Fibroblast of skin of right biceps (primary cell): ENCODE measurements at regions not wholly inside any gene's neighbourhood (a gene's known extent, or its start where the extent isn't known, plus 50 kb on each side); places are given as distances from the start of the nearest gene placed in this dataset.
A peak's percentile ranks its signal among the peaks of the same experiment; 100 is the strongest.

Source experiments
- DNase-seq: peaks from one replicate; pipeline ENCODE4 v3.0.0-alpha.2; 2013

DNA sequence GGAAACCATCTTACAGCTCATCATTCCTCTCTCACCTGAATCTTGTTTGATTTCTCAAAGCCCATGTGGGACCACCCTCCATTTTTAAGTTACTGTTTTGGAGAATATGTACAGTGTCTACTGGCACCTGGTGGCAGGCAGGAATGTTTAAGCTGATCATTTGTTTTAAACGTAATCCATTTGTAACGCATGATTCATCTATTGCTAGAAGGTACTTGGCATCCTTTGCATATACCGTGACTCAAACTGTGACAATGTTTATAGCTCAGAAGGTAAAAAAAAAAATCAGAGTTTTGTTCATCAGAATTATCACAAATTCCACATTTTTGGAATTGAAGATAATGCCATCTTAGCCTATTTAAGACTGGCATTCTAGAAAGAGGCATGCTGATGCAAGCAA, 1007.5 kb upstream of the EEF2KMT start:
- peak; percentile 18 for DNase-seq

DNA sequence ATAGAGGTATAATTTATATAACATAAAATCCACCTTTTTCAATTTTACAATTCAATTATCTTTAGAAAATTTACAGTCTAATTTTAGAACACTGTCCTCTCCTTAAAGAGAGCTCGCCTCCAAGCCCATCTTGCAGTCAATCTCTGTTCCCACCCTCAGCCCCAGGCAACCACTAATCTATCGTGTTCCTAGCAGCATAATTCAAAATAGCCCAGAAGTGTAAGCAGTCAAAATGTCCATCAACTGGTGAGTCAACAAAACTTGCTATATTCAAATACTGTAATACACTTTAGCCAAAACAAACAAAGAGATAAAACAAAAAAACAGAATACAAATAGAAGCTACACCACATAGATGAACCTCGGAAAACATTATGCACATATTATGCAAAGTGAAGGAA, 1006.8 kb upstream of the EEF2KMT start:
- no peak for DNase-seq

DNA sequence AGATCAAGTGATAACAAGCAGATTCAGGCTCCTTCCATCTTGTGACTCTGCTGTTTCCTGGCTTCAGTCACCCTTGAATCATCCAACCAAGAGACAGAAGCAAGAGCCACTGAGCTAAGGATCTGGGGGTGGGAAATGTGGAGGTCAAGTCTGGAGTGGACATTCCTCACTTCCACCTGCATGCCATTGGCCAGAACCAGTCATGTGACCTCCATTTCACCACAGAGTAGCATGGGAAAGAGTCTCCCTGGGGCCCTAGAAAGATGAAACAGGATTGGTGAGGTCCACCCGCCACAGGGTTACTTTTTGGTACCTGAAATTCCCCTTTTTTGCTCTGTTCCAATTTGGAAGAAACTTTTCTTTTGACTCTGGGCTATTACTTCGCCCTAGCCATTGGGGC, 1006.0 kb upstream of the EEF2KMT start:
- no peak for DNase-seq

DNA sequence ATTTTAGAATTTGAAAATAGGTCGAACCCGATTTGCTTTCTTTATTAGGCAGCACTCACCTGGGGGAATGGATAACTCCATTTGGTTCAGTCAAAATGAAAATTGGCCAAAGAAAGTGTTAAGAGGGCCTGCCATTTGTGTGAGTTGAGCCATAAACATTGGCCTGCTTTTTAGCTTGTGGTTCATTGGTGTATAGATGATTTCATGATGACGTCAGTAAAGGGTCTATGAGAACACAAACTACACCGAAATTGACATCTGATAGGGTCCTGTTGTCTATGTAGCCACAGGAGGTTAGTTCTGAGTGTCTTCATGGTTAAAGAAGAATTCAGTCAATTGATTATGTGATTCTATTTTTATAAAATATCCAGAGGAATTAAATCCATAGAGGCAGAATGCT, 1001.5 kb upstream of the EEF2KMT start:
- no peak for DNase-seq

DNA sequence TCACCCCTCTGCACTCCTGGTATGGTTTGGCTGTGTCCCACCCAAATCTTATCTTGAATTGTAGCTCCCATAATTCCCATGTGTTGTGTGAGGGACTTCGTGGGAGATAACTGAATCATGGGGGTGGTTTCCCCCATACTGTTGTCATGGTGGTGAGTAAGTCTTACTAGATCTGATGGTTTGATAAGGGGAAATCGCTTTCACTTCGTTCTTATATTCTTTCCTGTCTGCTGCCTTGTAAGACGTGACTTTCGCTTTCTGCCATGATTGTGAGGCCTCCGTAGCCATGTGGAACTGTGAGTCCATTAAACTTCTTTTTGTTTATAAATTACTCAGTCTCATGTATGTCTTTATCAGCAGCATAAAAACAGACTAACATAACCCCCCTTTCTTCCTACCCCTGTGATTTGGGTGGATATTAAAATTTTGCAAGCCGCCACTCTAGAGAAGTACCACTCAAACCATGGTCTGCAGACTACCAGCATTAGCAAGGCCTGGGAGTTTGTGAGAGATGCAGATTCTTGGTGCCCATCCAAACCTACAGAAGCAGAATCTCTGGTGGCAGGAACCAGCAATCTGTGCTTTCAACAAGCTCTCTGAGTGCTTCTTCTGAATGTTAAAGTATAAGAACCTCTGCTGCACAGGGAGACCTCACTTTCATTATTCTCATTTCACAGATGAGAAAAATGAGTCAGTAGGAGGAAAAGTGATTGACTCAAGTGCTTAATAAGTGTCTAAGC, 999.5 kb upstream of the EEF2KMT start:
- no peak for DNase-seq

DNA sequence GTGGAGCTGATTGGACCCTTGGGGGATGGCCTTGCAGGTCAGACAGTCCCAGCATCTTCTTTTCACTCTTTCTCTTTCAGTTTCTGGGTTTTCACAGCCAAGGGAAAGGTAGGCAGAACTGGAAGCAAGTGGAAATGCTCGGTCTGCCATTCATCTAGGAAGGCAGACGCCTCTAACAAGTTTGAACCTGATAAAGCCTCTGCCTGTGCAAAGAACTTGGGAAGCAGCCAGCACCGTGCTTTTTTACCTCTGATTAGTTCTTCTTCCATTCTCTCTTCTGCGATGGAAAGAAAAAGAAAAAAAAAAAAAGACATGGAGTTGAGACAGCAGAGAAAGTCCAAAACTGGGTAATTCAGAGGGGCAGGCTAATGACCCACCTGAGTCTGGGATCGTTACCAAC, 997.8 kb upstream of the EEF2KMT start:
- DNase-seq, result no peak

DNA sequence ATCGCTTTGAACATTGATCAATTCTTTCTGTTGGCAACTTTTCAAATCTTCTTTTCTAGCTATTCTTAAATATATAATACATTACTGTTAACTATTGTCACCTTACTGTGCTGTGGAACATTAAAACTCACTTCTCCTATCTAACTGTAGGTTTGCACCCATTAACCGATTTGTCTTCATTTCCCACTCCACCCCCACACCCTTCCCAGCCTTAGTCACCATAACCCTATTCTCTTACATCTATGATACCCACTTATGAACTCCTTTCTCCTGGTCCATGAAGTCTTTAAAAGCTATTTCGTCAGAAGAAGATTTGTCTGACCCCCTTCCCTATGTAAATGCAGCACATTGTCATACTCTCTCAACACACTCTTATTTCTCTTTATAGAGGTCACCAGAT, 993.4 kb upstream of the EEF2KMT start:
- DNase-seq, result no peak

DNA sequence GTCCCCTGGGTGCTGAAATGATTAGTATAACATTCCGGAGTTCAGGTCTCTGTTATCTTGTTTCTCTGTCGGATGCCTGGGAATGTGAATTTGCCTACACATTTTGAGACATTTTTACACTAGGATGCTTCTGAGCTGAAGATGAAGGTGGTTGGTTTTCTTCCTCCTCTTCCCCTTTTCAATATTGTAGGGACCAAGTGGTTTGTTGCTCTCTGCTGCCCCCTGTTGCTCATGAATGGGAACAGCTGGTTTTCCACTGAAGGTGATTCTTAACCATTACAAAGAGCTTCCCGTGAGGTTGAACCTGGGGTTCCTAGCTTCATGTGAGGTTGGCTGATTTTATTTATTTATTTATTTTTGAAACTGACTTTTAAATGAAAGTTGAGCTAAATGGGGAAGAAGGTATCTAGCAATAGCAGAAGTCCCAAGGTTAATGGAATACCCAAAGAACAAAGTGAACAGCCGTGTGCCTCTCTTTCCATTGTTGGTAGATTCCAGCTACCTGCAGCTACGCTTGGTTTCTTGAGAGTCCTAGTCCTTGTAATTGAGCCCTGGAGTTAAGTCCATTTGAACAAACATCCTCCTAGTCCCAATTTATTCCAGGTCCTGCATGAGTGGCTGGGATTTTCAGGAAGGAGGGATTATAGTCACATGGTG, 983.9 kb upstream of the EEF2KMT start:
- DNase-seq, result peak; percentile 4

DNA sequence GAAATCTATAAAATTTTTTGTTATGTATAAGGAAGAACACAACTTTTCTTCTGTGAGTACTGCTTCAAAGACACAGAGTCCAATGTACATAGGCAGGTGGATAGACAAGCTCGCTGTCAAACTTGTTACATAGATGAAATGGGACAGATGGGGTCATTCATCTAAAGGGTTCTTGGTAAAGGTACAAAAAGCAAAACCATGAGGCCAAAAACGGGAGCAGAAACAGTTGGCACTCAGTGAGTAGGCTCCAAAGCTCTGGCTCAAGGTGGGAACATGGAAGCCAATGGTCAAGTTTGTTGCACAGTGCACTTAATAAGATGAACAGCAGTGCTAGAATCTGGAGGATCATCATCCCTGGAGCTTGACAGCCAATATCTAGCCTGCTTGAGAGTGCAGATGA, 979.0 kb upstream of the EEF2KMT start:
- no peak for DNase-seq

DNA sequence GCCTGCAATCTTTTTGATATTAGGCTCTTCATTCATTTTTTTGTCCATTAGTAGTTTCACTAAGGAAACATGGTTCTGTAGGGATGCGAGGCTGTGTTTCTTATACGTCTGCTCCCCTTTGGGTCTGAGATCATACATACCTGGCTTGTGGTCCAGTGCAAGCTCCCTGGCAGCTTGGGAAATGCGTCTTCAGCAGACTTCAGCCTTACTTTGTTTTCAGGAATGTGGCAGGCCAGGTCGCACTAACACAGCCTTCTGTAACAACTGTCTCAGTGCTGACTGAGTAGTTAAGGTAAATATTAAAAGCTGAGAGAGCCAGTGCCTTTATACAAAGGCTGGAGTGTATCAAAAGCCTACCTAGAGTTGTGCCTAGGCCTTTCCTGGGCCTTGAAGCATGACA, 970.5 kb upstream of the EEF2KMT start:
- DNase-seq, result no peak

DNA sequence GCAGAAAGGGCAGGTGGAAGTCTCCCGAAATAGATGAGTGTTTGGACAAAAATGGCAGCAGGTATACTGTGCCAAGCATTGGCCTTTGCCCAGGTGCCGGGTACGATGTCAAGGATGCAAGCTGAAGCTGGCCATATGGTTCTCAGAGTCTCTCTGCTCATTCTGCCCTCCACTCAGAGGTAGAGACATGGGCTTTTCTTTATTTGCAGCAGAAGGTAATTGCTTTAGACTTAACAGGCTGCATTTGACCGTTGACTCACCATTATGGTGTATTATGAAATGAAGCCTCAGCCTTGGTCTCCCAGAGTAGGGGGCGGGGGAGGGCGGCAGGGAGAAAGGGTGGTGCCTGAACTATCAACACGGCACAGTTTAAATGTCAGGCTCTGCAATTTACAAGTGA, 969.1 kb upstream of the EEF2KMT start:
- DNase-seq, result no peak

DNA sequence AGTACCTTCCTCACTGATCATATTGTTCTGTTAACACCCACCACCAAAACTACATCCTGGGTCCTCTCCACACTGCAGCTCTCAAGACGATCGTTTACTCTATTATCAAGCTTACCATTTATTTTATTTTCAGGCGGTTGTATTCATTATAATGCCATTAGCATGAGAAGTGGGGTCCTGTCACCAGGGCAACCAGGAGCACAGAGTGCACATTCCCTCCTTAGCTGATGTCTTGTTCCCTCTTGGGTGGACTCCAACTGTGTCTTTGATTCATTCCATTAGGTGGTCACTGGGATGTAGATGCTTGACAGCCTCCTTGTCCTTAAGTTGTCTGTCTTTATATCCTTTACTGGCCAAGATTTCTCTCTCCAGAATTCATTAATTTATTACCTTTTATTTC, 965.9 kb upstream of the EEF2KMT start:
- DNase-seq, result no peak

DNA sequence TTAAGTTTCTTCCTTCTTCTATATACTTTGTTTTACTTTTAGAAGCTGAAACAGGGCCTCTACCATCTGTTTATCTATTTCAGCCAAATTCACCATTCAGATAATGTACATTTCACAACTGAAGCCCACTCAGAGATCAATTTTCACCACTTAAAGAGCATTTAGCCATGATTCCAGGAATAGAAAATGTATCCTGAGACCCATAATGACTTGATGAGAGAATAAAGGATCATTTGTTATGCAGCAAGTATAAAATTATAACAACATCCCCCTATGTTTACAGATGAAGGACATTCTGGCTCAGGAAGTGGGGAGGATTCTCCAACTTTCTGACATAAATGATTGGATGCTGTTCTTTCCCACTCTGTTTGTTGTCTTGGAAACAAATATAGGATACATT, 962.1 kb upstream of the EEF2KMT start:
- DNase-seq, result no peak

DNA sequence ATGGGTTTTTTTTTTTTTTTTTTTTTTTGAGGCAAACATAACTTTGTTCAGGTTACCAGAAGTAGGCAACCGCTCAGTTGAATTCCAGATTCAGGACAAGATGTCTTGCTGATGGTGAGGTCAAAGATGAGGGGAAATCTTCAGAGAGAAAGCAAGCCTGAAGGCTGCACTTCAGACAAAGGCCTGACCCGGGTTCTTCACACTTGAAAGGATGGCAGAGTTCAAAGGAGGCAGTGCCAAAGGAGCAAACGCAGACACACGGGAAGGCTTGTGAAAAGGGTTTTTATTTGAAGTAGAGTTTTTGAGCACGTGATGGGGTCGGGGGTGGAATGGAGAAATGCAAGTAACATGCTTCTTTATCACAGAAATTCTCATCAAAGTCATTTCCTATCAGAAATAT, 960.2 kb upstream of the EEF2KMT start:
- DNase-seq, result no peak

DNA sequence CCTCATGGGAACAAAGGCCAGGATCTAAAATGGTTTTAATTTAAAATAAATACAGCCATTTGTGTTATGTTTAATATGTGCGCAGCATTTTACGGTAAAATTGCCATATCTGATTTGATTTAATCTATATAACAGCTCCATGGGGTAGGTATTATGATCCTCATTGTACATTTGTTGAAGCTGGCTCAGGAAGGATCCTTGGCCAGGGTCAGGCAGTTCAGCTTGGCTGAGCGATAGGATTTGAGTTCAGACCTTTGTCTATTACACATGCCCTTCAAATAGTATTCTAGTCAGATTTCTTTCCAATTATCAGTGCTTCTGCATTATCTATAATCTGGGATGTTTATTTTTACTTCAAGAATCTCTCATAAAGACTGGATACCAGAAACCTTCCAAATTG, 950.4 kb upstream of the EEF2KMT start:
- no peak for DNase-seq

DNA sequence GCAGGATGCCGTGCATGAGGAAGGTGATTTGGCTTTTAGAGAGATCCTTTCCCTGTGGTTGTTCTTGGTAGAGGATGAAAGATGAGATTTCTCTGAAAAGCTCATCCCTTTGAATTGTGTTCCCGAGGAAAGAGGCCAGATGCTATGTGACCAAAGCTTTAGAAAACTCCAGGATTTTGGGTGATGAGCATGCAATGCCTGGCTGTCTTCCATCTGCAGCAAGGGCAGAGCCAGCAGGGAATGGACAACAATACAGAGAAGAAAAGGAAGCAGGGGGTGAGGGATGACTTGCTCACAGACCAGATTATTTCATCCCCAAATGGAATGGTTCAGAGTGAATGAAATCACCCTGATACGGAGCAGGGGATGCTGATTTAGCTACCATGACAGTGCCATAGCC, 949.7 kb upstream of the EEF2KMT start:
- DNase-seq, result no peak

DNA sequence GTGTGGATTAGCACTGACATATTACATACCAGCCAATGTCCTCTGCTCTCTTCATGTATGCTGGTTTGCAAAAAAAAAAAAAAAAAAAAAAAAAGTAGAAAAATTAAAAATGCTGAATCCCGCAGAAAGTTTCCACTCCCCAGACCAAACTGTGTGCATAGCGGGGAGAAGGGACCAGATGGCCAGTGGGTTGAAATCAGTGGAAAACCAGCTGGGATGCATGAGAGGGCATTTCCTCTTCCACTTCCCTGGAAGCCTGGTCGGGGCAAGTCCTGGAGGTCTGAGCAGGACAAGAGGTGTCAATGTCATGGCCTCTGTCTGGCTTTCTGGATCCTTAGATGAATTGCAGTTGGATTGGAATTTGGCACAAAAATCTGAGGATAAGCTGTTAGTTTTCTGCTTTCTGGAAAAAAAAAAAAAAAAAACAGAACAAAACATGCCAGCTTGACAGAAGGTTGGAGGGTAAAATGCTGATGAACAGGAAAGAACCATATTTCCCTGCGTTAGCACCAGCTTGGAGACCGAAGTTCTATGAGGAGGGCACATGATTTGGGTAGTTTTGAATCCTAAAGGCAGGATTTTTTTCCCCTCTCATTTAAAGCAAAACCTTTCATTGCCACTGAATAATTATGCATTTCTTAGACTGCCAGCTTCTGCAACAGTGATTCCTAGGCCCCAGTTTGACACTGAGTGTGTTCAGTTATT, 941.5 kb upstream of the EEF2KMT start:
- DNase-seq, result no peak

DNA sequence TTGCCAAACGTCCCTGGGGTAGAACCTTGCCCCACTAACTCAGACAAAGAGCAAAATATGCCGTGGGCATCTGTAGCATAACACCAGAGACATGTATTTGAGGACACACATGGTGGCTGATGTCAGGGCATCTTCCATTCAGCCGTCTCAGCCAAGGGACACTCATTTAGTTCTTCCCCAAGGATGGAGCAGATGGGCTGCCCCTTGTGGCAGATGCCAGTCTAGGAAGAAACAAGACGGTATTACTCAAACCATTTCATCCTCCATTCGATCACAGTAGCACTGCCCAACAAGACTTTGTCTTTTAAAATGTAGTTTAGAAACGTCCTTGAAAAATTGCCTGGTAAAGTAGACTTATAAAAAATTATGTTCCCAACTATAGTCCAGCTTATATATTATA, 937.6 kb upstream of the EEF2KMT start:
- DNase-seq, result no peak

DNA sequence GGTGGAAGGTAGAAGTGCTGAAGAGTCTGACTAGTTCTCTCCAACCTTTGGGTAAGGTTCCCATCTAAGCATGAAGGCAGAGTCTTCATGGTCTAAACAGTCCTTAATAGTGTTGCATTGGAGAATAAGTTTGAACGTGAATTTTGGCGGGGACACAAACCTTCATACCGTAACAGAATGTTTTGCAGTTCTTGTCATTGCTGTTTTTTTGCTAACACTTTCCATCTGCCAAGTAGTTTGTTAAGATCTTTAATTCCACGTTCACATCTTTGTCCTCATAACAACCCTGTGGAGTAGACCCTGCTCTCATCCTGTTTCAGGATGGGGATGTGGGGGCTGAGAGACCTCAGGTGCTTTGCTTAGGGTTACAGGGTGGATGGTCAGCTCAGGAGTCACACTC, 936.9 kb upstream of the EEF2KMT start:
- no peak for DNase-seq

DNA sequence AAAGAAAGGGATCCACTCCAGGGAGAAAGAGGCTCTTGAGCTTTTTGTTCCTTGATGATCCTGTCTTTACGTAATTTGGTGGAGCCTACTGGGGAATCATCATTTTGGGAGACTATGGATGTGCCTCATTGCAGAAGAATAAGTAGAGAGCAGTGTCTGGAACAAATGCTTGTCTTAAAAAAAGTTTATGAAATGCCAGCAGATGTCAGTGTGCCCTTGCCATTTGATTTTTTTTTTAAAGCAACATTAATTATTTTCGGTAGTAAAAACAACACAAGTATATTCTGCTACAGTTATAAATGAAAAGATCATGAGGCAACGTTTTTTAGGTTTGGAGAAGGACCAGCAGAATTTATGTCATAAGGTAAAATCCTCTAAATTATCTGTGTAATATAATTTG, 934.8 kb upstream of the EEF2KMT start:
- DNase-seq, result no peak

DNA sequence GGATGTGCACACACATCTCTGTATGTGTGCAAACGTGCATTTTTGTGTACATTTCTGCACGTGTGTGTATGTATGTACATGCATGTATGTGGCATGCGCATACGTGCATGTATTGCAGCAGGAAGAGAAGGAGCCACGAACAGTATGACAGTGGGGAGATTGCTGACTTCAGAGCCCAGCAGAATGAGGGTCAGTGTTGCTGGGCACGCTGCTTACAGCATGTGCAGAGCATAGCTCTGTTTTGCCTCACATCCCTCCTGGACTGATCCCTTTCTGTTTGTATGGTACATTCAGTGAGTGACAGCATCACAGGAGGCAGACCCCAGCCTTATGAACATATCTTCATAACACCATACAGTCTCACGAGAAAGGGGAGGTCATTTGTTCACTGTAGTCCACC, 934.0 kb upstream of the EEF2KMT start:
- no peak for DNase-seq

DNA sequence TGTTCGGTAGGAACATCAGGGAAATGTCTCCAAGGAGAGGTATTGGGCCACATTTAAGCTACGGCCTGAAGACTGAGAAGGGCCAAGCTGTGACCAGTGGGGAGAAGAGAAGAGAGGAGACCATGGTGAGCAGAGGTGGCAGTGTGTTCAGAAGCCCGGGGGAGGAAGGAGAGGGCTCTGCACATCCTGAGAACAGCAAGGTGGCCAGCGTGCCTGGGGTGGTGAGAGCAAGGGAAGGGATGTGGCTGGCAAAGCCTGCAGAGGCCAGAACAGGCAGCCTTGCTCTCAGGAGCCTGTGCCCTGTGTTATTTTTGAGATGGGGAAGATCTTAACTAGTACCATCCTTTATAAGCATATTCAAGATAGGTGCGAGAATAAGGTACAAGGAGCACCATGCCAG, 933.5 kb upstream of the EEF2KMT start:
- no peak for DNase-seq

DNA sequence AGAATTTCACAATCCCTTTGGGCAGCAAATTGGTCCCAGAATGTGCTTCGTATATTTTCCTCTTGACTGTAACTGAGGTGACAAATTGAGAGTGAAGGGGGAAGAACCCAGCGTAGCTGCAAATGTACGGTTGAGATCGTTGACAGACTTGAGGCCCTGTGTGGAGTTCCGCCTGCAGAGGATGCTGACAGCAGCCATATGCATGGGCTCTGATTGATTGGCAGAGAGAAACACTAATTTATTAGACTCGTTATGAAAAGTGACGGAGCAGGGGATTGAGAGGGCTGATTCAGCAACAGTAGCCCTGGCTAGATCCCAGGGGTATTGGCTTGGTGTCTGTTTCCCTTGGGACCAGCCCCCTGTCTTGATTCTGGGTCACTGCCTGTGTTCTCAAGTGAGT, 930.1 kb upstream of the EEF2KMT start:
- DNase-seq, result no peak

DNA sequence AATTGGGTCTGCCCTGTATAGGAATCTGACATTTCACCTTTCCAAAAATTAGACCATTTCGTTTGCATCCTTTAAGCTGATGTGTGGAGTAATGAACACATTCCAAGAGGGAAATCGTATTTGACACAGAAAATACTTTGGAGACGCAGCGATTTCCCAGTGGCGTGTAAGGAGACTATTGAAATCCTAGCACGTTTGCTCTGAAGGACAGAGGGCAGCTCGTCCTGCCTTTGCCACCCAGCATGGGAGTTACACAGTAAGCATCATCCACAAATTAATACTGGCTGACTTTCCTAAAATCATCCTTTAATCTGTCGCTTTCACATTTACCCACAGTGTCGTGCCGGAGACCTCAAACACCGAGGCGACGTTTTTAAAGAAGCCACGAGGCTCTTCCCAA, 925.9 kb upstream of the EEF2KMT start:
- DNase-seq, result no peak
